ENCODE measurements at regions not wholly inside any gene's neighbourhood (a gene's known extent, or its start where the extent isn't known, plus 50 kb on each side); places are given as distances from the start of the nearest gene placed in this dataset.

DNA sequence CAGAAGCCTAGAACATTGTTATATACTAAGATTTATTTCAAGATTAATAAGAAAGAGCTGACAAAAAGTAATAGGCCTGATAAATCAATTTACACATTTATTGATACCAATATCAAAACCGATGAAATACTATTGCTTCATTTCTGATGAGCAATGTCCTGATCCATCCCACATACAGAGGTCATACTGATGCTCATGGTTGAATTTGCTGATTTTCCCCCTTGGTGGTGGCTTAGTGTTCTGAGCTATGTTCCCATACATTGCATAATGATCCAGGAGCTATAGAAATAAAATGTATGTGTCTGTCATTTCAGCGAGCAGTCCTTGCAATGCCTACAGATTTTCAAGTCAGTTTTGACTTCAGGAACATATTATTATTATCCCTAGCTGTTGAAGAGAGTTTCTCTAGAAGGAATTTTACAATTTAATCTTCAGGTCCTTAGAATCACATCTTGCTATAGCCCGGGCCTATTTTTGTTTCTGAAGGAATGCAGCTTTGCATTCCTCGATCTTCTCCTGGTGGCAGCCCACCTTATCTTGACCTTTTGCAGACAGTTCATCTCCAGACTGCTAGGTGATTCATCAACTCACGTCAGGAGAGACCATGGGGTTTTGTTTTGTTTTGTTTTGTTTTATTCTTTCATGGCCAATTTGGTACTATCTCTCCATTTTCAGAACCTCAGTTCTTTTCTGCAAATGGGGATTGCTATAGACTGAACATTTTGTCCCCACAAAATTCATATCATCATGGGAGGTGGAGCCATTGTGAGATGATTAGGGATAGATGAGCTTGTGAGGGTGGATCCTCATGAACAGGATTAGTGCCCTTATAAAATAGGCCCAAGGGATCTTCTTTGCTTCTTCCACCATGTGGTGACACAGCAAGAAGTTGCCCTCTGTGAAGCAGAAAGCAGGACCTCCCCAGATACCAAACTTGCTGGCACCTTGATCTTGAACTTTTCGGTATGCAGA is 465.6 kb upstream of the IGFBP3 start:
- H3K9me3 ChIP-seq, result no peaks in the 10 kb centered on the region
- TF ChIP-seq POLR2AphosphoS5 (IDR thresholded peaks at IDR 0.05) (no peak), POLR2A (IDR thresholded peaks at IDR 0.05) (no peak)
- TF ChIP-seq, protein P1, sequence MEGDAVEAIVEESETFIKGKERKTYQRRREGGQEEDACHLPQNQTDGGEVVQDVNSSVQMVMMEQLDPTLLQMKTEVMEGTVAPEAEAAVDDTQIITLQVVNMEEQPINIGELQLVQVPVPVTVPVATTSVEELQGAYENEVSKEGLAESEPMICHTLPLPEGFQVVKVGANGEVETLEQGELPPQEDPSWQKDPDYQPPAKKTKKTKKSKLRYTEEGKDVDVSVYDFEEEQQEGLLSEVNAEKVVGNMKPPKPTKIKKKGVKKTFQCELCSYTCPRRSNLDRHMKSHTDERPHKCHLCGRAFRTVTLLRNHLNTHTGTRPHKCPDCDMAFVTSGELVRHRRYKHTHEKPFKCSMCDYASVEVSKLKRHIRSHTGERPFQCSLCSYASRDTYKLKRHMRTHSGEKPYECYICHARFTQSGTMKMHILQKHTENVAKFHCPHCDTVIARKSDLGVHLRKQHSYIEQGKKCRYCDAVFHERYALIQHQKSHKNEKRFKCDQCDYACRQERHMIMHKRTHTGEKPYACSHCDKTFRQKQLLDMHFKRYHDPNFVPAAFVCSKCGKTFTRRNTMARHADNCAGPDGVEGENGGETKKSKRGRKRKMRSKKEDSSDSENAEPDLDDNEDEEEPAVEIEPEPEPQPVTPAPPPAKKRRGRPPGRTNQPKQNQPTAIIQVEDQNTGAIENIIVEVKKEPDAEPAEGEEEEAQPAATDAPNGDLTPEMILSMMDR (IDR thresholded peaks at IDR 0.05), result no peak
- no peak for DNase-seq (ENCODE audit: low spot score)
- no peaks in the 10 kb centered on the region for H3K36me3 ChIP-seq
- no peaks in the 10 kb centered on the region for H3K4me1 ChIP-seq (replicated peaks)
- H3K27me3 ChIP-seq (replicated peaks; ENCODE audit: insufficient read depth), result no peaks in the 10 kb centered on the region
- intact Hi-C loops (cut with DNase I), result no loop called here
- WGBS, result 81% methylated on average over 6 of the region's 6 CpGs
- H3K4me3 ChIP-seq, result no peak overlapping the region
- H3K27ac ChIP-seq, result no peak overlapping the region

DNA sequence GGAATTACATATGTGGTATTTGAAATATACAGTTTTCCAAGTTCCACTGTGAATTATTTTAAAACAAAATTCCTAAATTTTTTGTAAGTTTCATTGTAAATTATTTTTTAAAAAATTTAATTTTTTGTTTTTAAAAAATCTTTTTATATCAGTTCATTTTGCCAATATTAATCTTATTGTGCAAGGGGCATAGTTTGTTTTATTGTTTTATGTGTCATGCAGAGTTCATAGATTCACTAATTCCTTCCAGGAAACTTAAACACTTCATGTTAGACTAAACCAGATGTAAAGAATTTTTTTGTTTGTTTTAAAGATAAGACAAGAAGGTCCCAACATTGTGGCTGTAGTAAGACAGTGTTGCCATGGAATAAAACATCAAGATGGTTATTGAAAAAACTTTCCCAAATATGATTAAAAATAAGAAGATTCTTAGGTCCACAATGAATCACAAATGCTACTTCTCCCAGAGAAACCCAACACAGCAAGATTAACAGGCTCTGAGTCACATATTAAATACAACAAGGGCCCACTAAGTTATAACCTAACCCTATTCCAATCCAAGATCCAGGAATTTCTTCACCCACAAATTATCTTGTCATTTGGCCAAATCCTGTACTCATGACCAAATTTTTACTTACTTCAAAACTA is 464.7 kb upstream of the IGFBP3 start:
- TF ChIP-seq, protein P1 (IDR thresholded peaks at IDR 0.05), result no peak
- TF ChIP-seq POLR2AphosphoS5 (IDR thresholded peaks at IDR 0.05) (no peak), POLR2A (IDR thresholded peaks at IDR 0.05) (no peak)
- no peak for DNase-seq (ENCODE audit: low spot score)

DNA sequence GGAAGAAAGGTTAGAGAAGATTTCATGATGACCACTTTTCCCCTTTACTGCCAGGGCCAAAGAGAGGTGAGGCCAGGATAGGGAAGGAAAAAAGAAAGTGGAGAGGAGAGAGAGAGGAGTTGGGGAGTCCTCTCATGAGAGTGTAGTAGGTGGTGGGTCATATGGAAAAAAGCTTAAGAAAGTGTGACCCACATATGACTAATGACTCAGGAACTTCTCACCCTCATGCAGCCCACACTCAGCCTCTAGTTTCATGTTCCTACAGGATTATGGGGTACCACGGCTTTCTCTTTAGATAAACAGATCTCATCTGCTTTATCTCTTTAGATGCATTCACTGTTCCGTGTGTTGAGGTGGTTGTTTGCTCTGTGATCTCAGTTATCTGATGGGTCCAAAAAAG is 462.5 kb upstream of the IGFBP3 start:
- 61% methylated on average over 2 of the region's 2 CpGs for WGBS

More for the DNA sequence above, 464.7 kb upstream of the IGFBP3 start:
- intact Hi-C loops (cut with DNase I), result no loop called here
- Histone ChIP-seq H3K4me1 (replicated peaks) (no peaks in the 10 kb centered on the region), H3K27ac (no peak overlapping the region), H3K27me3 (replicated peaks; ENCODE audit: insufficient read depth) (no peaks in the 10 kb centered on the region), H3K36me3 (no peaks in the 10 kb centered on the region), H3K9me3 (no peaks in the 10 kb centered on the region), H3K4me3 (no peak overlapping the region)

DNA sequence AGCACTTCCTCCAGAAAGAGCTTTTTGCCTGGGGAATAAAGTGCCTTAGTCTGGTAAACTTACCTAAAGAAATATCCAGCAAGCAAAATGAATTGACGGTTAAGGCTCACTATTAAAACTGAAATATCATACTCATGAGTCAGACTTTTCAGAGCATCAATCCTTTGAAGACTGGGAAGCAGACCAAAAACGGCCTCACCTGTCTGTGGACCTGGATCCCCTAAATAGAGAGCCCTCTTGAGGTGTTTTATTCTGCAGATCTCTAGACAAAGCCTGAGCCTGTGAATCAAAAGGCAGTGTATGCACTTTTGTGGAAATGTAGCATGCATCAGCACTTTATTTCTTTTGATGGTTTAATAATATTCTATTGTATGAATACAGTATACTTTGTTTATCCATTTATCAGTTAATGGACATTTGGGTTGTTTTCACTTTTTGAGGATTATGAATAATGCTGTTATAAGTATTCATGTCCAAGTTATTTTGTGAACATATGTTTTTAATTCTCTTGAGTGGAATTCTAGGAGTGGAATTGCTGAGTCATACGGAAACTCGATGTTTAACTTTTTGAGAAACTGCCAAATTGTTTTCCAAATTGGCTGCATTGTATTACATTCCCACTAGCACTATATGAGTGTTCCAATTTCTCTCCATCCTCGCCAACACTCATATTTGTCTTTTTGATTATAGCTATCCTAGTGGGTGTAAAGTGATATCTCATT is 449.0 kb upstream of the IGFBP3 start:
- no peak for TF ChIP-seq POLR2AphosphoS5 (IDR thresholded peaks at IDR 0.05)
- no peaks in the 10 kb centered on the region for H3K27me3 ChIP-seq (replicated peaks; ENCODE audit: insufficient read depth)
- no peak overlapping the region for H3K4me3 ChIP-seq
- no peaks in the 10 kb centered on the region for H3K9me3 ChIP-seq
- DNase-seq (ENCODE audit: low spot score), result no peak
- intact Hi-C loops (cut with DNase I), result no loop called here
- no peaks in the 10 kb centered on the region for H3K4me1 ChIP-seq (replicated peaks)
- WGBS, result 40% methylated on average over 5 of the region's 5 CpGs
- H3K36me3 ChIP-seq, result no peaks in the 10 kb centered on the region
- no peak overlapping the region for H3K27ac ChIP-seq

More for the DNA sequence above, 462.5 kb upstream of the IGFBP3 start:
- H3K27me3 ChIP-seq (replicated peaks; ENCODE audit: insufficient read depth), result no peaks in the 10 kb centered on the region
- intact Hi-C loops (cut with DNase I), result no loop called here
- no peak overlapping the region for H3K4me3 ChIP-seq
- DNase-seq (ENCODE audit: low spot score), result no peak
- no peaks in the 10 kb centered on the region for H3K9me3 ChIP-seq
- H3K4me1 ChIP-seq (replicated peaks), result no peaks in the 10 kb centered on the region
- TF ChIP-seq POLR2A (IDR thresholded peaks at IDR 0.05), result no peak
- TF ChIP-seq, protein P1 (IDR thresholded peaks at IDR 0.05), result no peak
- TF ChIP-seq POLR2AphosphoS5 (IDR thresholded peaks at IDR 0.05), result no peak
- no peaks in the 10 kb centered on the region for H3K36me3 ChIP-seq
- H3K27ac ChIP-seq, result no peak overlapping the region

DNA sequence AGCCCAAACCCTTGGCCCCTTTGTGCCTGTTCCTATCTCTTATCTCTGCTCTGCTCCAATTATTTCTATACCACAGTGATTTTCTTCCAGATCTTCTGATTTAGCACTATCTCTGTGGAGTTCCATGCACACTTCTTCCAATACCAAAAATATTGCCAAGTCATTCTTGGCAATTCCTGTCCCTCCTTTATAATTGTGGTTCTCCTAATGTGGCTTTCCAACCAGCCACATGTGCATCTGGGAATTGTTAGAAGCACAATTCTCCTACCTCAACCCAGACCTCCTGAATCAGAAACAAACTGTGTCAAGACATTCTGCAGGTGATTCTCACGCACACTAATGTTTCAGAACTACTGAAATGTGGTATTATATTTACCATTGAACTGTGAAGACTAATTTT is 447.8 kb upstream of the IGFBP3 start:
- Histone ChIP-seq H3K27me3 (replicated peaks; ENCODE audit: insufficient read depth) (no peaks in the 10 kb centered on the region), H3K36me3 (no peaks in the 10 kb centered on the region), H3K9me3 (no peaks in the 10 kb centered on the region), H3K27ac (no peak overlapping the region), H3K4me1 (replicated peaks) (no peaks in the 10 kb centered on the region), H3K4me3 (no peak overlapping the region)
- no peak for DNase-seq (ENCODE audit: low spot score)
- intact Hi-C loops (cut with DNase I), result no loop called here
- no peak for TF ChIP-seq POLR2A (IDR thresholded peaks at IDR 0.05)
- TF ChIP-seq POLR2AphosphoS5 (IDR thresholded peaks at IDR 0.05), result no peak
- TF ChIP-seq, protein P1 (IDR thresholded peaks at IDR 0.05), result no peak
- WGBS, result 97% methylated on average over 1 of the region's 1 CpG
